RPMI8226 (cell line): ENCODE measurements at regions not wholly inside any gene's neighbourhood (a gene's known extent, or its start where the extent isn't known, plus 50 kb on each side); places are given as distances from the start of the nearest gene placed in this dataset.

Source experiments
- DNase-seq: peaks from one replicate; pipeline ENCODE4 v3.0.0-alpha.2; 2015

GRCh38 chr1:87196110-87196827 is 132.4 kb upstream of the LMO4 start:
- no peak for DNase-seq

GRCh38 chr1:87197156-87197555 is 131.5 kb upstream of the LMO4 start:
- no peak for DNase-seq

- no peak for DNase-seq
Observed at GRCh38 chr1:87197641-87198040, 131.0 kb upstream of the LMO4 start.

- DNase-seq, result no peak
Observed at GRCh38 chr1:87200875-87201638, 127.6 kb upstream of the LMO4 start.

GRCh38 chr1:87201768-87202167 is 126.9 kb upstream of the LMO4 start:
- no peak for DNase-seq

GRCh38 chr1:87202451-87202850 is 126.2 kb upstream of the LMO4 start:
- no peak for DNase-seq

GRCh38 chr1:87202922-87203655 is 125.6 kb upstream of the LMO4 start:
- DNase-seq, result peak; percentile 3

GRCh38 chr1:87203904-87204303 is 124.8 kb upstream of the LMO4 start:
- DNase-seq, result no peak

GRCh38 chr1:87204441-87204840 is 124.2 kb upstream of the LMO4 start:
- DNase-seq, result no peak

- no peak for DNase-seq
Observed at GRCh38 chr1:87204921-87205320, 123.8 kb upstream of the LMO4 start.

GRCh38 chr1:87206044-87206831 is 122.4 kb upstream of the LMO4 start:
- no peak for DNase-seq

- no peak for DNase-seq
Observed at GRCh38 chr1:87208080-87208479, 120.6 kb upstream of the LMO4 start.

- no peak for DNase-seq
Observed at GRCh38 chr1:87208931-87209330, 119.7 kb upstream of the LMO4 start.

GRCh38 chr1:87210151-87210550 is 118.5 kb upstream of the LMO4 start:
- DNase-seq, result no peak

- DNase-seq, result no peak
Observed at GRCh38 chr1:87212431-87213134, 116.1 kb upstream of the LMO4 start.

GRCh38 chr1:87213135-87213515 is 115.6 kb upstream of the LMO4 start:
- no peak for DNase-seq

GRCh38 chr1:87215592-87215991 is 113.1 kb upstream of the LMO4 start:
- no peak for DNase-seq

- no peak for DNase-seq
Observed at GRCh38 chr1:87218618-87219017, 110.1 kb upstream of the LMO4 start.

- DNase-seq, result no peak
Observed at GRCh38 chr1:87219141-87219540, 109.5 kb upstream of the LMO4 start.

GRCh38 chr1:87219626-87220025 is 109.1 kb upstream of the LMO4 start:
- DNase-seq, result no peak

GRCh38 chr1:87220993-87221392 is 107.7 kb upstream of the LMO4 start:
- DNase-seq, result no peak

- no peak for DNase-seq
Observed at GRCh38 chr1:87224201-87224600, 104.5 kb upstream of the LMO4 start.
